Natural killer cell (primary cell): ENCODE measurements at regions not wholly inside any gene's neighbourhood (a gene's known extent, or its start where the extent isn't known, plus 50 kb on each side); places are given as distances from the start of the nearest gene placed in this dataset.

ENCODE experiments used
- ATAC-seq, 3 donors: fragments of 150-1000 bp in 2 of 3; fragments of 200-7000 bp in 1 of 3; cut with Tn5 transposase; 1 replicate in 1 of 3; 2 replicates in 2 of 3; pipeline ENCODE4 v1.10.0; 2021; ENCODE audit warnings: mild to moderate bottlenecking in 2 of 3, moderate library complexity in 2 of 3
- DNase-seq, 2 donors: peaks; one replicate each; pipeline versions ENCODE4 v3.0.0 to v3.0.0-alpha.2; 2013 to 2021; ENCODE audit warnings: mixed read lengths in 1 of 2
- H3K27ac ChIP-seq: one replicate; pipeline ENCODE4 v1.5.1; 2013; ENCODE audit warnings: mild to moderate bottlenecking, low read length
- H3K27me3 ChIP-seq: one replicate; pipeline ENCODE4 v1.6.1; 2013; ENCODE audit warnings: low read length; ENCODE audit not compliant: control insufficient read depth, insufficient read depth
- H3K36me3 ChIP-seq: one replicate; pipeline ENCODE4 v1.6.1; 2013; ENCODE audit warnings: low read length; ENCODE audit not compliant: control insufficient read depth, insufficient read depth
- H3K4me1 ChIP-seq: one replicate; pipeline ENCODE4 v1.6.1; 2013; ENCODE audit warnings: low read length; ENCODE audit not compliant: control insufficient read depth, insufficient read depth
- H3K4me3 ChIP-seq: one replicate; pipeline ENCODE4 v1.5.1; 2013; ENCODE audit warnings: low read length
- H3K9me3 ChIP-seq: one replicate; pipeline ENCODE4 v1.6.1; 2013; ENCODE audit warnings: low read length; ENCODE audit not compliant: control insufficient read depth, insufficient read depth
- H3K27ac Mint-ChIP-seq, 2 donors: one replicate each; pipeline ENCODE4 v1.8.0; 2022; ENCODE audit warnings: mild to moderate bottlenecking in 2 of 2, mixed read lengths in 2 of 2, moderate library complexity in 1 of 2
- H3K27me3 Mint-ChIP-seq, 2 donors: one replicate each; pipeline ENCODE4 v1.8.0; 2022; ENCODE audit warnings: low read depth in 2 of 2, mixed read lengths in 2 of 2
- H3K36me3 Mint-ChIP-seq: one replicate; pipeline ENCODE4 v1.8.0; 2022; ENCODE audit warnings: mixed read lengths
- H3K4me1 Mint-ChIP-seq, 2 donors: one replicate each; pipeline ENCODE4 v1.8.0; 2022; ENCODE audit warnings: mixed read lengths in 2 of 2
- H3K4me3 Mint-ChIP-seq: one replicate; pipeline ENCODE4 v1.8.0; 2022; ENCODE audit warnings: mild to moderate bottlenecking, moderate library complexity, mixed read lengths
- H3K9me3 Mint-ChIP-seq, 2 donors: one replicate each; pipeline ENCODE4 v1.8.0; 2022; ENCODE audit warnings: mixed read lengths in 2 of 2
- CTCF ChIP-seq: fragments of 200-600 bp; IDR thresholded peaks from one replicate; pipeline ENCODE4 v1.8.0; 2022; ENCODE audit warnings: antibody characterized with exemption
- WGBS: methylation state at CpG from one replicate; pipeline ENCODE4 v1.1.7; 2013; ENCODE audit warnings: missing lambda C conversion rate; ENCODE audit not compliant: insufficient coverage; 5-methylcytosine and 5-hydroxymethylcytosine counted together
- intact Hi-C: fragments of 100-400 bp; cut with micrococcal nuclease; formaldehyde crosslinking; loops from one replicate; pipeline ENCODE4 v1.14.2; 2022

- Histone ChIP-seq H3K36me3 (no peaks in the 10 kb centered on the region), H3K4me3 (no peak overlapping the region), H3K9me3 (peaks cover 3% of the 10 kb centered on the region), H3K4me1 (no peaks in the 10 kb centered on the region), H3K27me3 (no peaks in the 10 kb centered on the region), H3K27ac (no peak overlapping the region)
- no peak for ATAC-seq
- no peak for TF ChIP-seq CTCF
- H3K27me3 Mint-ChIP-seq = peaks cover 39 to 40% of the 10 kb centered on the region in 2 donors
- no peak for DNase-seq
- H3K36me3 Mint-ChIP-seq = no peaks in the 10 kb centered on the region
- H3K4me1 Mint-ChIP-seq = no peaks in the 10 kb centered on the region
- H3K27ac Mint-ChIP-seq = no peak overlapping the region
- no peak overlapping the region for H3K4me3 Mint-ChIP-seq
- WGBS = 85% methylated on average over 8 of the region's 8 CpGs
- H3K9me3 Mint-ChIP-seq = peaks cover 0 to 2% of the 10 kb centered on the region in 2 donors
- intact Hi-C loops = no loop called here
These were observed 284.2 kb downstream of the LRFN2 start for GRCh38 chr6:40302856-40303454.

GRCh38 chr6:40299681-40300080 is 287.5 kb downstream of the LRFN2 start:
- Histone ChIP-seq H3K27ac (no peak overlapping the region), H3K27me3 (no peaks in the 10 kb centered on the region), H3K4me3 (no peak overlapping the region), H3K9me3 (peaks cover 3% of the 10 kb centered on the region), H3K36me3 (no peaks in the 10 kb centered on the region), H3K4me1 (no peaks in the 10 kb centered on the region)
- H3K27me3 Mint-ChIP-seq = peaks cover 15 to 35% of the 10 kb centered on the region in 2 donors
- H3K9me3 Mint-ChIP-seq = no peaks in the 10 kb centered on the region
- no peak overlapping the region for H3K4me3 Mint-ChIP-seq
- no peak overlapping the region for H3K27ac Mint-ChIP-seq
- intact Hi-C loops = no loop called here
- DNase-seq (no peak), ATAC-seq (no peak)
- no peaks in the 10 kb centered on the region for H3K36me3 Mint-ChIP-seq
- H3K4me1 Mint-ChIP-seq = no peaks in the 10 kb centered on the region
- 90% methylated on average over 6 of the region's 6 CpGs for WGBS
- TF ChIP-seq CTCF = no peak

GRCh38 chr6:40298207-40298606 is 289.0 kb downstream of the LRFN2 start:
- no peak for TF ChIP-seq CTCF
- Histone ChIP-seq H3K4me1 (no peaks in the 10 kb centered on the region), H3K4me3 (no peak overlapping the region), H3K36me3 (no peaks in the 10 kb centered on the region), H3K27me3 (no peaks in the 10 kb centered on the region), H3K9me3 (peaks cover 3% of the 10 kb centered on the region), H3K27ac (no peak overlapping the region)
- 92% methylated on average over 2 of the region's 2 CpGs for WGBS
- Mint-ChIP-seq H3K4me3 (no peak overlapping the region), H3K36me3 (no peaks in the 10 kb centered on the region), H3K27ac (no peak overlapping the region), H3K9me3 (no peaks in the 10 kb centered on the region), H3K27me3 (peaks cover 16 to 30% of the 10 kb centered on the region in 2 donors), H3K4me1 (no peaks in the 10 kb centered on the region)
- DNase-seq (no peak), ATAC-seq (no peak)
- intact Hi-C loops = no loop called here

- H3K36me3 Mint-ChIP-seq = no peaks in the 10 kb centered on the region
- H3K4me1 Mint-ChIP-seq = no peaks in the 10 kb centered on the region
- Histone ChIP-seq H3K36me3 (no peaks in the 10 kb centered on the region), H3K27ac (no peak overlapping the region), H3K4me1 (no peaks in the 10 kb centered on the region), H3K9me3 (peaks cover 3% of the 10 kb centered on the region), H3K4me3 (no peak overlapping the region), H3K27me3 (no peaks in the 10 kb centered on the region)
- TF ChIP-seq CTCF = no peak
- no peaks in the 10 kb centered on the region for H3K9me3 Mint-ChIP-seq
- 68% methylated on average over 1 of the region's 2 CpGs for WGBS
- H3K27ac Mint-ChIP-seq = no peak overlapping the region
- intact Hi-C loops = no loop called here
- H3K27me3 Mint-ChIP-seq = peaks cover 25 to 52% of the 10 kb centered on the region in 2 donors
- no peak overlapping the region for H3K4me3 Mint-ChIP-seq
- no peak for ATAC-seq
- no peak for DNase-seq
These were observed 291.8 kb downstream of the LRFN2 start for GRCh38 chr6:40295251-40295950.
